ENCODE measurements at regions not wholly inside any gene's neighbourhood (a gene's known extent, or its start where the extent isn't known, plus 50 kb on each side); places are given as distances from the start of the nearest gene placed in this dataset.
A peak's percentile ranks its signal among the peaks of the same experiment; 100 is the strongest.

GRCh38 chr2:126542247-126542646 lies 113.7 kb upstream of the GYPC start:
- WGBS (ENCODE audit: insufficient coverage), result no CpG with 5 or more reads among the region's 1 CpG

GRCh38 chr2:126543081-126543480 lies 112.9 kb upstream of the GYPC start:
- no peak overlapping the region for H3K27ac ChIP-seq (ENCODE audit: low read length)
- no peaks in the 10 kb centered on the region for H3K36me3 ChIP-seq (ENCODE audit: control insufficient read depth, insufficient read depth, low read length)
- no peaks in the 10 kb centered on the region for H3K27me3 ChIP-seq (ENCODE audit: control insufficient read depth, insufficient read depth, low read length)
- no peaks in the 10 kb centered on the region for H3K4me1 ChIP-seq (ENCODE audit: control insufficient read depth, insufficient read depth, low read length)
- peaks cover 2% of the 10 kb centered on the region for H3K9me3 ChIP-seq (replicated peaks; ENCODE audit: control insufficient read depth, low read depth, low read length)
- WGBS (ENCODE audit: insufficient coverage), result no CpG with 5 or more reads among the region's 3 CpGs
- no peak for DNase-seq
- no peak overlapping the region for H3K4me3 ChIP-seq (ENCODE audit: low read length)

More at GRCh38 chr2:126542247-126542646, 113.7 kb upstream of the GYPC start:
- Histone ChIP-seq H3K4me1 (ENCODE audit: control insufficient read depth, insufficient read depth, low read length) (no peaks in the 10 kb centered on the region), H3K4me3 (ENCODE audit: low read length) (no peak overlapping the region), H3K9me3 (replicated peaks; ENCODE audit: control insufficient read depth, low read depth, low read length) (peaks cover 2% of the 10 kb centered on the region), H3K36me3 (ENCODE audit: control insufficient read depth, insufficient read depth, low read length) (no peaks in the 10 kb centered on the region), H3K27me3 (ENCODE audit: control insufficient read depth, insufficient read depth, low read length) (no peaks in the 10 kb centered on the region), H3K27ac (ENCODE audit: low read length) (no peak overlapping the region)
- no peak for DNase-seq

GRCh38 chr2:126558029-126558428 lies 97.9 kb upstream of the GYPC start:
- 96% methylated on average over 11 of the region's 11 CpGs for WGBS (ENCODE audit: insufficient coverage)
- DNase-seq, result no peak
- Histone ChIP-seq H3K36me3 (ENCODE audit: control insufficient read depth, insufficient read depth, low read length) (no peaks in the 10 kb centered on the region), H3K4me3 (ENCODE audit: low read length) (no peak overlapping the region), H3K27ac (ENCODE audit: low read length) (no peak overlapping the region), H3K9me3 (replicated peaks; ENCODE audit: control insufficient read depth, low read depth, low read length) (no peaks in the 10 kb centered on the region), H3K27me3 (ENCODE audit: control insufficient read depth, insufficient read depth, low read length) (no peaks in the 10 kb centered on the region), H3K4me1 (ENCODE audit: control insufficient read depth, insufficient read depth, low read length) (no peaks in the 10 kb centered on the region)

- Histone ChIP-seq H3K27ac (ENCODE audit: low read length) (no peak overlapping the region), H3K27me3 (ENCODE audit: control insufficient read depth, insufficient read depth, low read length) (no peaks in the 10 kb centered on the region), H3K9me3 (replicated peaks; ENCODE audit: control insufficient read depth, low read depth, low read length) (no peaks in the 10 kb centered on the region), H3K36me3 (ENCODE audit: control insufficient read depth, insufficient read depth, low read length) (no peaks in the 10 kb centered on the region), H3K4me3 (ENCODE audit: low read length) (no peak overlapping the region), H3K4me1 (ENCODE audit: control insufficient read depth, insufficient read depth, low read length) (no peaks in the 10 kb centered on the region)
- DNase-seq, result no peak
These were observed 87.2 kb upstream of the GYPC start for GRCh38 chr2:126568734-126569133.

GRCh38 chr2:126571403-126571802 lies 84.6 kb upstream of the GYPC start:
- Histone ChIP-seq H3K4me3 (ENCODE audit: low read length) (no peak overlapping the region), H3K27me3 (ENCODE audit: control insufficient read depth, insufficient read depth, low read length) (no peaks in the 10 kb centered on the region), H3K9me3 (replicated peaks; ENCODE audit: control insufficient read depth, low read depth, low read length) (no peaks in the 10 kb centered on the region), H3K4me1 (ENCODE audit: control insufficient read depth, insufficient read depth, low read length) (no peaks in the 10 kb centered on the region), H3K27ac (ENCODE audit: low read length) (no peak overlapping the region), H3K36me3 (ENCODE audit: control insufficient read depth, insufficient read depth, low read length) (no peaks in the 10 kb centered on the region)
- WGBS (ENCODE audit: insufficient coverage), result no CpG with 5 or more reads among the region's 3 CpGs
- no peak for DNase-seq

- peak; percentile 16 for DNase-seq
- Histone ChIP-seq H3K4me3 (ENCODE audit: low read length) (no peak overlapping the region), H3K9me3 (replicated peaks; ENCODE audit: control insufficient read depth, low read depth, low read length) (no peaks in the 10 kb centered on the region), H3K36me3 (ENCODE audit: control insufficient read depth, insufficient read depth, low read length) (no peaks in the 10 kb centered on the region), H3K4me1 (ENCODE audit: control insufficient read depth, insufficient read depth, low read length) (no peaks in the 10 kb centered on the region), H3K27ac (ENCODE audit: low read length) (no peak overlapping the region), H3K27me3 (ENCODE audit: control insufficient read depth, insufficient read depth, low read length) (no peaks in the 10 kb centered on the region)
- no CpG with 5 or more reads among the region's 1 CpG for WGBS (ENCODE audit: insufficient coverage)
These were observed 80.3 kb upstream of the GYPC start for GRCh38 chr2:126575631-126576030.

- H3K27me3 ChIP-seq (ENCODE audit: control insufficient read depth, insufficient read depth, low read length), result no peaks in the 10 kb centered on the region
- no peaks in the 10 kb centered on the region for H3K36me3 ChIP-seq (ENCODE audit: control insufficient read depth, insufficient read depth, low read length)
- H3K4me3 ChIP-seq (ENCODE audit: low read length), result no peak overlapping the region
- no peak for DNase-seq
- H3K27ac ChIP-seq (ENCODE audit: low read length), result no peak overlapping the region
- H3K4me1 ChIP-seq (ENCODE audit: control insufficient read depth, insufficient read depth, low read length), result no peaks in the 10 kb centered on the region
- 88% methylated on average over 8 of the region's 9 CpGs for WGBS (ENCODE audit: insufficient coverage)
- no peaks in the 10 kb centered on the region for H3K9me3 ChIP-seq (replicated peaks; ENCODE audit: control insufficient read depth, low read depth, low read length)
These were observed 76.1 kb upstream of the GYPC start for GRCh38 chr2:126579868-126580267.

- WGBS (ENCODE audit: insufficient coverage), result 84% methylated on average over 5 of the region's 8 CpGs
These were observed 69.6 kb upstream of the GYPC start for GRCh38 chr2:126586317-126586716.

GRCh38 chr2:126599062-126599461 lies 56.9 kb upstream of the GYPC start:
- H3K36me3 ChIP-seq (ENCODE audit: control insufficient read depth, insufficient read depth, low read length), result no peaks in the 10 kb centered on the region
- H3K9me3 ChIP-seq (replicated peaks; ENCODE audit: control insufficient read depth, low read depth, low read length), result peaks cover 2% of the 10 kb centered on the region
- no peak for DNase-seq
- no peak overlapping the region for H3K27ac ChIP-seq (ENCODE audit: low read length)
- no peaks in the 10 kb centered on the region for H3K4me1 ChIP-seq (ENCODE audit: control insufficient read depth, insufficient read depth, low read length)
- H3K27me3 ChIP-seq (ENCODE audit: control insufficient read depth, insufficient read depth, low read length), result no peaks in the 10 kb centered on the region
- WGBS (ENCODE audit: insufficient coverage), result no CpG with 5 or more reads among the region's 2 CpGs
- no peak overlapping the region for H3K4me3 ChIP-seq (ENCODE audit: low read length)

More at GRCh38 chr2:126586317-126586716, 69.6 kb upstream of the GYPC start:
- Histone ChIP-seq H3K36me3 (ENCODE audit: control insufficient read depth, insufficient read depth, low read length) (no peaks in the 10 kb centered on the region), H3K4me3 (ENCODE audit: low read length) (no peak overlapping the region), H3K27ac (ENCODE audit: low read length) (no peak overlapping the region), H3K9me3 (replicated peaks; ENCODE audit: control insufficient read depth, low read depth, low read length) (no peaks in the 10 kb centered on the region), H3K4me1 (ENCODE audit: control insufficient read depth, insufficient read depth, low read length) (no peaks in the 10 kb centered on the region), H3K27me3 (ENCODE audit: control insufficient read depth, insufficient read depth, low read length) (no peaks in the 10 kb centered on the region)
- peak; percentile 9 for DNase-seq

GRCh38 chr2:126600742-126601141 lies 55.2 kb upstream of the GYPC start:
- no peak for DNase-seq
- Histone ChIP-seq H3K27me3 (ENCODE audit: control insufficient read depth, insufficient read depth, low read length) (no peaks in the 10 kb centered on the region), H3K27ac (ENCODE audit: low read length) (no peak overlapping the region), H3K36me3 (ENCODE audit: control insufficient read depth, insufficient read depth, low read length) (no peaks in the 10 kb centered on the region), H3K4me1 (ENCODE audit: control insufficient read depth, insufficient read depth, low read length) (no peaks in the 10 kb centered on the region), H3K9me3 (replicated peaks; ENCODE audit: control insufficient read depth, low read depth, low read length) (peaks cover 5% of the 10 kb centered on the region), H3K4me3 (ENCODE audit: low read length) (no peak overlapping the region)
- no CpG with 5 or more reads among the region's 3 CpGs for WGBS (ENCODE audit: insufficient coverage)

GRCh38 chr2:126602334-126602733 lies 53.6 kb upstream of the GYPC start:
- Histone ChIP-seq H3K27ac (ENCODE audit: low read length) (no peak overlapping the region), H3K4me1 (ENCODE audit: control insufficient read depth, insufficient read depth, low read length) (no peaks in the 10 kb centered on the region), H3K9me3 (replicated peaks; ENCODE audit: control insufficient read depth, low read depth, low read length) (peaks cover 9% of the 10 kb centered on the region), H3K4me3 (ENCODE audit: low read length) (no peak overlapping the region), H3K36me3 (ENCODE audit: control insufficient read depth, insufficient read depth, low read length) (no peaks in the 10 kb centered on the region), H3K27me3 (ENCODE audit: control insufficient read depth, insufficient read depth, low read length) (no peaks in the 10 kb centered on the region)
- DNase-seq, result no peak
- WGBS (ENCODE audit: insufficient coverage), result 69% methylated on average over 2 of the region's 2 CpGs
